ENCODE measurements at regions not wholly inside any gene's neighbourhood (a gene's known extent, or its start where the extent isn't known, plus 50 kb on each side); places are given as distances from the start of the nearest gene placed in this dataset.

DNA sequence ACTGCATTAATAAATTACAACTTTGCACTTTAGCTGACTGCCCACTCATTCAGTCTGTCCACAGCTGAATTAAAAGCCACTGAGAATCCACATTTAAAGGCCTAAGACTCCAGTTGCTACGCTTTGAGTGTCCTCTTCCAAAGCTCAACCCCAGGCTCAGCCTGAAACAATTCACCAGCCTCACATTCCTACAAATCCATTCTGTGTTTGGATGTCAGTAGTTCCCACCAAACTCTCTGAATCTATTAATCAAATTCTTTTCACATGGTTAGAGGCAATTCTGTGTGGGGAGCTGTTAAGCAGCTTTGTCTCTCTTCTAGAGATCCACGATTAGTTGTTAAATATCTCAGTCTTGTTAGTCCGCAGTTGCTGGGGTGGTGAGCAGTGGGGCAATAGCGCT lies 116.8 kb upstream of the UBE2E2 start:
- H3K9me3 ChIP-seq (ENCODE audit: insufficient read depth, low read length, severe bottlenecking): no peaks in the 10 kb centered on the region
- H3K27me3 ChIP-seq (ENCODE audit: insufficient read depth, low read length, poor library complexity): no peaks in the 10 kb centered on the region
- no peak overlapping the region for H3K4me3 ChIP-seq (ENCODE audit: low read depth in 1 of 2, low read length in 2 of 2)
- H3K4me2 ChIP-seq (ENCODE audit: insufficient read depth, low read length): no peak overlapping the region
- no peak for TF ChIP-seq EZH2 (IDR thresholded peaks at IDR 0.05; ENCODE audit: borderline replicate concordance, low read depth, low read length, severe bottlenecking)
- TF ChIP-seq, protein P1, sequence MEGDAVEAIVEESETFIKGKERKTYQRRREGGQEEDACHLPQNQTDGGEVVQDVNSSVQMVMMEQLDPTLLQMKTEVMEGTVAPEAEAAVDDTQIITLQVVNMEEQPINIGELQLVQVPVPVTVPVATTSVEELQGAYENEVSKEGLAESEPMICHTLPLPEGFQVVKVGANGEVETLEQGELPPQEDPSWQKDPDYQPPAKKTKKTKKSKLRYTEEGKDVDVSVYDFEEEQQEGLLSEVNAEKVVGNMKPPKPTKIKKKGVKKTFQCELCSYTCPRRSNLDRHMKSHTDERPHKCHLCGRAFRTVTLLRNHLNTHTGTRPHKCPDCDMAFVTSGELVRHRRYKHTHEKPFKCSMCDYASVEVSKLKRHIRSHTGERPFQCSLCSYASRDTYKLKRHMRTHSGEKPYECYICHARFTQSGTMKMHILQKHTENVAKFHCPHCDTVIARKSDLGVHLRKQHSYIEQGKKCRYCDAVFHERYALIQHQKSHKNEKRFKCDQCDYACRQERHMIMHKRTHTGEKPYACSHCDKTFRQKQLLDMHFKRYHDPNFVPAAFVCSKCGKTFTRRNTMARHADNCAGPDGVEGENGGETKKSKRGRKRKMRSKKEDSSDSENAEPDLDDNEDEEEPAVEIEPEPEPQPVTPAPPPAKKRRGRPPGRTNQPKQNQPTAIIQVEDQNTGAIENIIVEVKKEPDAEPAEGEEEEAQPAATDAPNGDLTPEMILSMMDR (IDR thresholded peaks at IDR 0.05; ENCODE audit: borderline replicate concordance, extremely low read depth, low read length, poor library complexity, severe bottlenecking): no peak
- H3K27ac ChIP-seq (ENCODE audit: low read length): no peak overlapping the region
- no peak for DNase-seq
- H3K9ac ChIP-seq (ENCODE audit: low read depth, low read length): no peak overlapping the region
- H2AFZ ChIP-seq (ENCODE audit: low read depth, low read length): no peak overlapping the region
- H3K79me2 ChIP-seq (ENCODE audit: insufficient read depth, low read length): no peaks in the 10 kb centered on the region
- no peaks in the 10 kb centered on the region for H3K4me1 ChIP-seq (ENCODE audit: insufficient read depth, low read length)
- ATAC-seq (ENCODE audit: insufficient read depth, low read depth): no peak
- no peaks in the 10 kb centered on the region for H3K36me3 ChIP-seq (ENCODE audit: insufficient read depth, low read length)
- no peaks in the 10 kb centered on the region for H4K20me1 ChIP-seq (ENCODE audit: insufficient read depth, low read length)

DNA sequence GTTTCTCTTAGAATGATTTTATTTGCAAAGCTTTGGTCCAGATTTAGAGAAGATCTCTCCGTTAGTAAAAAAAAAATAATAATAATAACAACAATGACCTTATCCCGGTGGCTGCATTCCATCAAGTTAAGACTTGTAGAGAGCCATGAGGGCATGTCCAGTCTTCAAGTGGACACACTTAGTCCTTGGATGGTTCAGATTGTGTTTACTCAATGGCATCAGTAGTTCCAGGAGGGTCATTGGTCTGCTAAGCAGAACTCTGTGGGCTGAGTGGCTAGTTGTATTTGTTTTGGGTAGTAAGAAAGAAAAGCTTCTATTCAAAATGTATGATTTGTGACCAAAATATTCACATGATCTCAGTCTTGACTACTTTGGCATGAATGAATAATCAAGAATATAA lies 116.3 kb upstream of the UBE2E2 start:
- DNase-seq (no peak), ATAC-seq (ENCODE audit: insufficient read depth, low read depth) (no peak)
- Histone ChIP-seq H4K20me1 (ENCODE audit: insufficient read depth, low read length) (no peaks in the 10 kb centered on the region), H2AFZ (ENCODE audit: low read depth, low read length) (no peak overlapping the region), H3K4me3 (ENCODE audit: low read depth in 1 of 2, low read length in 2 of 2) (no peak overlapping the region), H3K27me3 (ENCODE audit: insufficient read depth, low read length, poor library complexity) (no peaks in the 10 kb centered on the region), H3K9me3 (ENCODE audit: insufficient read depth, low read length, severe bottlenecking) (no peaks in the 10 kb centered on the region), H3K27ac (ENCODE audit: low read length) (no peak overlapping the region), H3K79me2 (ENCODE audit: insufficient read depth, low read length) (no peaks in the 10 kb centered on the region), H3K4me1 (ENCODE audit: insufficient read depth, low read length) (no peaks in the 10 kb centered on the region), H3K9ac (ENCODE audit: low read depth, low read length) (no peak overlapping the region), H3K4me2 (ENCODE audit: insufficient read depth, low read length) (no peak overlapping the region), H3K36me3 (ENCODE audit: insufficient read depth, low read length) (no peaks in the 10 kb centered on the region)
- TF ChIP-seq, protein P1 (IDR thresholded peaks at IDR 0.05; ENCODE audit: borderline replicate concordance, extremely low read depth, low read length, poor library complexity, severe bottlenecking): no peak
- TF ChIP-seq EZH2 (IDR thresholded peaks at IDR 0.05; ENCODE audit: borderline replicate concordance, low read depth, low read length, severe bottlenecking): no peak

DNA sequence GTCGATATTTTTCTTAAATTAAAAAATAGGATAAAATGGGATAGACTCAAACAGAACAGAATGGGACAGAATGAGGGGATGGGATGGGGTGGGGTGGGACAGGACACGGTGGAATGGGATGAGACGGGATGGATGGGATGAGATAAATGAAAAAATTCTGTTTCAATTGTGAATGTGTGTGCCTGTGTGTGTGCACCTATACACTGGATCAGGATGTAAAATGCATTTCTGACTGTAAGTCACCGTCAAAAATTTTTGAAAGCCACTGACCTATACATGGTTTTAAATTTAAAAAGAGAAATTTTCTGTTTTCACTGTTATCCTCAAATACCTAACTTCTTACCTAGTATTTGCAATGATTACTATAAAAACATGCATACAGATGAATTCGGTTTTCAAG lies 108.7 kb upstream of the UBE2E2 start:
- no peak overlapping the region for H3K27ac ChIP-seq (ENCODE audit: low read length)
- H2AFZ ChIP-seq (ENCODE audit: low read depth, low read length): no peak overlapping the region
- DNase-seq: no peak
- H3K79me2 ChIP-seq (ENCODE audit: insufficient read depth, low read length): no peaks in the 10 kb centered on the region
- no peak overlapping the region for H3K9ac ChIP-seq (ENCODE audit: low read depth, low read length)
- TF ChIP-seq, protein P1 (IDR thresholded peaks at IDR 0.05; ENCODE audit: borderline replicate concordance, extremely low read depth, low read length, poor library complexity, severe bottlenecking): no peak
- no peak for TF ChIP-seq EZH2 (IDR thresholded peaks at IDR 0.05; ENCODE audit: borderline replicate concordance, low read depth, low read length, severe bottlenecking)
- no peak for ATAC-seq (ENCODE audit: insufficient read depth, low read depth)
- no peak overlapping the region for H3K4me2 ChIP-seq (ENCODE audit: insufficient read depth, low read length)
- no peak overlapping the region for H3K4me3 ChIP-seq (ENCODE audit: low read depth in 1 of 2, low read length in 2 of 2)
- no peaks in the 10 kb centered on the region for H3K9me3 ChIP-seq (ENCODE audit: insufficient read depth, low read length, severe bottlenecking)
- H4K20me1 ChIP-seq (ENCODE audit: insufficient read depth, low read length): no peaks in the 10 kb centered on the region
- H3K36me3 ChIP-seq (ENCODE audit: insufficient read depth, low read length): no peaks in the 10 kb centered on the region
- no peaks in the 10 kb centered on the region for H3K4me1 ChIP-seq (ENCODE audit: insufficient read depth, low read length)
- H3K27me3 ChIP-seq (ENCODE audit: insufficient read depth, low read length, poor library complexity): no peaks in the 10 kb centered on the region

DNA sequence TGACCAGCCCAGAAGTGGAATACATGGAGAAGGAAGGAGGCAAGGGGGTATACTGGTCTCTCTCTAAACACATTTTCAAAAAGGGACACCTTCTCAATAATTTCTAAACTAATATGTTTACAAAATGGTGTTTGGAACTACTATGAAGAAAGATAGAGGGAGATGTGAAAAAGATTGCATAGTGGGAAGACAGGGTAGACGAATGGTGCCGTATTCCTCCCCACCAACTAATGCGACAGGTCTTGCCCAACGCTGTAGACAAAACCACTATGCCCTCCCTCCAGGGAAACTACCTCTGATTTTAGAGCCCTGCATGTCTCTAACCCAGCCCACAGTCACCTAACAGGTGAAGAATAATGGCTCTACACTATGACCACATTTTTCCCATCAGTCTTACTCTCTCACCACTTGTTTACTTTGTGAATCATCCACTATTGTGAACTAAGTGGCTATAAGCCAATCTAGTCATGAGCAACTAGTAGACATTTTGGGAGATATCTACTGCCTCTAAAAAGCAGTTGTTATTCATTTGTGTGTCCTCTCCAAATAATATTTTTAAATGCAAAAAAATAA lies 108.2 kb upstream of the UBE2E2 start:
- DNase-seq (no peak), ATAC-seq (ENCODE audit: insufficient read depth, low read depth) (no peak)
- Histone ChIP-seq H3K9me3 (ENCODE audit: insufficient read depth, low read length, severe bottlenecking) (no peaks in the 10 kb centered on the region), H3K36me3 (ENCODE audit: insufficient read depth, low read length) (no peaks in the 10 kb centered on the region), H3K79me2 (ENCODE audit: insufficient read depth, low read length) (no peaks in the 10 kb centered on the region), H4K20me1 (ENCODE audit: insufficient read depth, low read length) (no peaks in the 10 kb centered on the region), H3K4me2 (ENCODE audit: insufficient read depth, low read length) (no peak overlapping the region), H3K27ac (ENCODE audit: low read length) (no peak overlapping the region), H3K27me3 (ENCODE audit: insufficient read depth, low read length, poor library complexity) (no peaks in the 10 kb centered on the region), H3K9ac (ENCODE audit: low read depth, low read length) (no peak overlapping the region), H3K4me1 (ENCODE audit: insufficient read depth, low read length) (no peaks in the 10 kb centered on the region), H3K4me3 (ENCODE audit: low read depth in 1 of 2, low read length in 2 of 2) (no peak overlapping the region), H2AFZ (ENCODE audit: low read depth, low read length) (no peak overlapping the region)
- TF ChIP-seq, protein P1 (IDR thresholded peaks at IDR 0.05; ENCODE audit: borderline replicate concordance, extremely low read depth, low read length, poor library complexity, severe bottlenecking): no peak
- no peak for TF ChIP-seq EZH2 (IDR thresholded peaks at IDR 0.05; ENCODE audit: borderline replicate concordance, low read depth, low read length, severe bottlenecking)

Measured in DND-41 (cell line).